GM18861 (cell line): ENCODE measurements at regions not wholly inside any gene's neighbourhood (a gene's known extent, or its start where the extent isn't known, plus 50 kb on each side); places are given as distances from the start of the nearest gene placed in this dataset.
"Not testable (repeated sequence)": the region's sequence is repeated elsewhere in the genome, so short reads cannot be mapped to it uniquely, and the experiment has no call there.

Experiments used
- ATAC-seq: cut with Tn5 transposase; IDR thresholded peaks from one replicate; pipeline ENCODE4 v1.9.1; 2021; ENCODE audit not compliant: unreplicated experiment

DNA sequence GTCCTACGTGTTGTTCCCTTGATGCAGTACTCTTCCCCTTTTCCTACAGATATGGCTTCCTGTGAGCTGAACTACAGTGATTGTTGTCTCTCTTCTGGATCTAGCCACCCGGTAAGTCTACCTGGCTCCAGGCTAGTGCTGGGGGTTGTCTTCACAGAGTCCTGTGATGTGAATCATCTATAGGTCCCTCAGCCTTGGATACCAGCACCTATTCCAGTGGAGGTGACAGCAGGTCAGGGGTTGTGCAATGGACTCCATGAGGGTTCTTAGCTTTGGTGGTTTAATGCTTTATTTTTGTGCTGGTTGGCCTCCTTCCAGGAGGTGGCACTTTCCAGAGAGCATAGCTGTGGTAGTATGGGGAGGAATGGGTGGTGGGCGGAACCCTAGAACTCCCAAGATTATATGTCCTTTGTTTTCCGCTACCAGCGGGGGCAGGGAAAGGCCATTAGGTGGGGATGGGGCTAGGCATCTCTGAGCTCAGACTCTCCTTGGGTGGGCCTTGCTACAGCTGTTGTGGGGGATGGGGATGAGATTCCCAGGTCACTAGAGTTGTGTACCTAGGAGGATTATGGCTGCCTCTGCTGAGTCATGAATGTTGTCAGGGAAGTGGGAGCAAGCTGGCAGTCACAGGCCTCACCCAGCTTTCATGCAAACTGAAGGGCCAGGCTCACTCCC is 121.4 kb upstream of the ANKRD50 start:
- no peak for ATAC-seq

- ATAC-seq = no peak
Observed at GRCh38 chr4:124828382-124828781, 115.8 kb upstream of the ANKRD50 start.

GRCh38 chr4:124817531-124817930 is 105.0 kb upstream of the ANKRD50 start:
- no peak for ATAC-seq

DNA sequence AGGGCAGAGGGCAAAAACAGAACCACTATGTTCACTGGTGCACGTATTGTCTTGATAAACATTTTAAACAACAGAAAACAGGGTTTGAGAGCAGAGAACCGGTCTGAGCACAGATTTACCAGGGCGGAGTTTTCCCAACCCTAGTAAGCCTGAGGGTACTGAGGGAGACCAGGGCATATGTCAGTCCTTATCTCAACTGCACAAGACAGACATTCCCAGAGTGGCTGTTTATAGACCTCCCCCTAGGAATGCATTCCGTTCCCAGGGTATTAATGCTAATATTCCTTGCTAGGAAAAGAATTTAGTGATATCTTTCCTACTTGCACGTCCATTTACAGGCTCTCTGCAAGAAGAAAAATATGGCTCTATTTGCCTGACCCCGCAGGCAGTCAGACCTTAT is 99.7 kb upstream of the ANKRD50 start:
- not testable (repeated sequence) for ATAC-seq

DNA sequence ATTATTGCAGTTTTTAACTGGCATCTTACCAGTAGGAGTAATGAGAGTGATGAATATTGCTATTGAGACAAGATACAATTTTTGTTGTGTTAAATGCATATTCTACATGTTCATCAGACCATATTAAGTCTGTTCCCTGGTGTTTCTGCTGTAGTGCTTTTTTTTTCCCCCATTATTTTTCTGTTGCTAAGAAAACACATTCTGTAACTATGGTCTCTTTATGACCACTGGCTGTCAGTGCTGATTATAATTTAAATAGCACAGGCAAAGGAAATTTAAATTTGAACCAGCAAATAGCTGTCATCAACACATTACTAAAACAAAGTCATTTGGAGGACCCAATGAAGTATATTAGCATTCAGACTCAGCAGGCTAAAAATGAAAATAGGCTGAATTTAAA is 98.3 kb upstream of the ANKRD50 start:
- ATAC-seq = no peak

DNA sequence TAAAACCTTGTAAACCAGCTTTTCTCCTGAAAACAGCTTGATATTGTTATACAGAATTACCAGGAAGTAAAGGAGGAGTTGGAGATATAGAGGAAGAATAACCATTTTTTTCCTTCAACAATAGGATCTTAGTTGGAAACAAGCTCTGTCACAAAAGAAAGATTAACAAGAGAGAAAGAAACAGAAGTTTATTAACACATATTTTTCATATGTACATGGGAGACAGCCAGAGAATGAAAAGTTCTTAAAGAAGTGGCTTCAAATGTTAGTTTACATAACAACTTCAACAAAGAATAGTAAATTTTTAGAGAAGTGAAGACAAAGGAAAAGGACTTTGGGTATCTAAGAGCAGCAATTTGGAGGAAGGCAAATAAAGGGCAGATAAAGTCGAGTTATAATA is 94.9 kb upstream of the ANKRD50 start:
- no peak for ATAC-seq

GRCh38 chr4:124806403-124806802 is 93.9 kb upstream of the ANKRD50 start:
- no peak for ATAC-seq

GRCh38 chr4:124804584-124804983 is 92.1 kb upstream of the ANKRD50 start:
- peak; percentile 95 for ATAC-seq

GRCh38 chr4:124804041-124804440 is 91.5 kb upstream of the ANKRD50 start:
- ATAC-seq = no peak

DNA sequence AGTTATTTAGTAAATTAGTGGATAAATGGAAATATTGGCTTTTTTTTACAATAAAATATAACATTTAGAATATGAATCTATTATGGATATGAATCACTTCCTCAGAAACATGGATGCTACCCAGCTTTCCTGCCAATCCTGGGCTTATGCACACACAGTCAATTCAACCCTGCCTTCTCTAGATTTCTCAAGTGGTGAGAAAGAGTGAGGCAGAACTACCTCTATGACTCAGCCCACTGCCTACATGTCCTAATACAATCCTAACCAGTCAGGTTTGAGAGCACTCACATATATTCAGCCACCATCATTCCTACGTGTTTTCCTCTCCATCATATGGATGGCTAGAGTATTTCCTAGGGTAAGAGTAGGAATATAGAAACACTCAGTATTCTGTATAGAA is 91.1 kb upstream of the ANKRD50 start:
- ATAC-seq = peak; percentile 68

DNA sequence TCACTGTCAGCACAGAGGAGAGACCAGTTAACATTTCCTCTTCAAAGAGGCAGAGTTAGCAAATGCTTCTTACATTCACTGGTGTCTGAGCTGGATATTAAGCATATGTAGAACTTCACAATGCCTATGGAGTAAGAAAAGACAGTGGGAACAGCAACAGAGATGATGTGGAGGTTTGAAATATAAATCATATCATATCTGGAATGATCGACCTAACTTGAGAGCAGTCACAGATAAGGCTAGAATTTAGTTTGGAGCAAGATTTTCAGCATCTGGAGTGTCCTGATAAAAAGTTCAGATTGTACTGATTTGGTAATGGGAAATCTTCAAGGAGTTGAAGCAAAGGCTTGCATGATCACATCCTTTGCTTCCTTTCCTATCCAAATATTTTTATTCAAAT is 90.5 kb upstream of the ANKRD50 start:
- no peak for ATAC-seq

DNA sequence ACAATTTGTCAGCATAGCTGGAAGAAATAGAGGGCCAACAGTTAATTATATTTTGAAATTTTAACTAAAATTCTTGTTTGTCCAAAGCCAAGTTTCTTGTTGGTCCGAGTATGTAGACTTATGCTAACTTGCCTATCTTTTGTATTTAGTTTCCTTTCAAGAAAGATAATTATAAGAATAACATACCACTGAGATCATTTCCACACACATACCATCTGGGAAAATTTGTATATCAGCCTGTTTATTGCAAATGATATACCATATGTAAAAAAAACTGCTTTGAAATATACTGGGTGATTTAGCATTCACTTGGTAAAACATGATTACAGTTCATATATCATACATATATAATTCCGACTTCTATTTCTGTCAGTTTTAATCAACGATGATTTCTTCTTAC is 84.7 kb upstream of the ANKRD50 start:
- no peak for ATAC-seq

DNA sequence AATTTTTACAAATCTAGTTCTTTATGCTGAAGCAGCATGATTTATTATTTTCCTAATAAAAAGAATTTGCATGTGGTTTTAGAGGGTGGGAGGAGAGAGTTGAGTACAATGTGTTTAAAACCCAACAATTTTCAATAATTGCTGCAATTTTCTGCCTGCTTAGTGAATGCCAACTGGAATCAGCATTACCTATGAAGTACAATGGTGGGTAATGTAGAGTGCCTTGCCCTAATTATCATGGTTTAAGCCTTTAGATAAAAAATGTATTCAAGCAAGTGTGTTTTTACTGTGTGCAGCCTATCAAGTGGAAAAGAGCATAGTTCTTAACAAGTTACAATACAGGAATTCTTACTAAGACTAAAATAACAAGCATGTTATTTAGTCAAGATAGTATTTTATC is 77.9 kb upstream of the ANKRD50 start:
- no peak for ATAC-seq

- no peak for ATAC-seq
Observed at GRCh38 chr4:124786634-124787033, 74.1 kb upstream of the ANKRD50 start.

GRCh38 chr4:124785645-124786044 is 73.1 kb upstream of the ANKRD50 start:
- no peak for ATAC-seq

DNA sequence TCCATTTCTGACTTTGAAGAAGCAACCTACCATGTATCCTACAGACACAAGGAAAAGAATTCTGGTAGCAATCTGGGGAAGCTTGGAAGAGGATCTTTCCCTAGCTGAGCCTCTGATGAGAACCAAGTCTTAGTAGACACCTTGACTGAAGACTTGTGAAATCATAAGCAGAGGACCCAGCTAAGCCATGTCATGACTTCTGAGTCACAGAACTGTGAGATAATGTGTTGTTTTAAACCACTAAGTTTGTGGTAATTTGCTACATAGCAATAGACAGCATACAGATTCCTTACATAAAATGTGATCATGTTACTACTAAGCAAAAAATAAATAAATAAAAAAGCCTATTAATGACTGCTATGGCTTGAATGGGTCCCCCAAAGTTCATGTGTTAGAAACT is 71.3 kb upstream of the ANKRD50 start:
- ATAC-seq = no peak

GRCh38 chr4:124777007-124777406 is 64.5 kb upstream of the ANKRD50 start:
- no peak for ATAC-seq

- no peak for ATAC-seq
Observed at GRCh38 chr4:124768596-124769365, 56.2 kb upstream of the ANKRD50 start.

GRCh38 chr4:124762956-124763355 is 50.4 kb upstream of the ANKRD50 start:
- ATAC-seq = no peak
